Suprapubic skin (tissue), 4 donors: ENCODE measurements at regions not wholly inside any gene's neighbourhood (a gene's known extent, or its start where the extent isn't known, plus 50 kb on each side); places are given as distances from the start of the nearest gene placed in this dataset.
A peak's percentile ranks its signal among the peaks of the same experiment; 100 is the strongest.

ENCODE experiments used
- DNase-seq, 2 donors: peaks; one replicate each; pipeline ENCODE4 v3.0.0-alpha.2; 2019; ENCODE audit warnings: low spot score in 2 of 2
- H3K27ac ChIP-seq: fragments of 200-600 bp; sonication (generic); one replicate; pipeline ENCODE4 v1.5.1; 2019
- H3K27me3 ChIP-seq: fragments of 200-600 bp; sonication (generic); one replicate; pipeline ENCODE4 v1.5.1; 2019
- H3K36me3 ChIP-seq: fragments of 200-600 bp; sonication (generic); one replicate; pipeline ENCODE4 v1.5.1; 2019
- H3K4me1 ChIP-seq: fragments of 200-600 bp; sonication (generic); one replicate; pipeline ENCODE4 v1.5.1; 2019
- H3K4me3 ChIP-seq: fragments of 200-600 bp; sonication (generic); one replicate; pipeline ENCODE4 v1.5.1; 2019; ENCODE audit warnings: mild to moderate bottlenecking
- H3K9me3 ChIP-seq: fragments of 200-600 bp; sonication (generic); one replicate; pipeline ENCODE4 v1.5.1; 2019
- CTCF ChIP-seq, 2 donors: fragments of 200-600 bp in 1 of 2; fragments of 450-650 bp in 1 of 2; sonication (generic) in 1 of 2; IDR thresholded peaks; one replicate each; pipeline ENCODE4 v1.5.1; 2016 to 2019; ENCODE audit warnings: antibody characterized with exemption in 2 of 2, mild to moderate bottlenecking in 1 of 2, moderate library complexity in 1 of 2
- EP300 ChIP-seq: sonication (generic); formaldehyde crosslinking; IDR thresholded peaks from one replicate; pipeline ENCODE4 v1.6.1; 2017; ENCODE audit warnings: antibody characterized with exemption
- POLR2A ChIP-seq, 2 donors: fragments of 450-650 bp; IDR thresholded peaks; one replicate each; pipeline ENCODE4 v1.6.1; 2017; ENCODE audit warnings: antibody characterized with exemption in 2 of 2, mild to moderate bottlenecking in 2 of 2, moderate library complexity in 2 of 2
- POLR2AphosphoS5 ChIP-seq, 3 donors: sonication (generic); formaldehyde crosslinking; IDR thresholded peaks; one replicate each; pipeline ENCODE4 v1.6.1; 2017; ENCODE audit warnings: antibody characterized with exemption in 3 of 3
- WGBS: methylation state at CpG from one replicate; pipeline ENCODE4 v1.1.5; 2018; 5-methylcytosine and 5-hydroxymethylcytosine counted together

DNA sequence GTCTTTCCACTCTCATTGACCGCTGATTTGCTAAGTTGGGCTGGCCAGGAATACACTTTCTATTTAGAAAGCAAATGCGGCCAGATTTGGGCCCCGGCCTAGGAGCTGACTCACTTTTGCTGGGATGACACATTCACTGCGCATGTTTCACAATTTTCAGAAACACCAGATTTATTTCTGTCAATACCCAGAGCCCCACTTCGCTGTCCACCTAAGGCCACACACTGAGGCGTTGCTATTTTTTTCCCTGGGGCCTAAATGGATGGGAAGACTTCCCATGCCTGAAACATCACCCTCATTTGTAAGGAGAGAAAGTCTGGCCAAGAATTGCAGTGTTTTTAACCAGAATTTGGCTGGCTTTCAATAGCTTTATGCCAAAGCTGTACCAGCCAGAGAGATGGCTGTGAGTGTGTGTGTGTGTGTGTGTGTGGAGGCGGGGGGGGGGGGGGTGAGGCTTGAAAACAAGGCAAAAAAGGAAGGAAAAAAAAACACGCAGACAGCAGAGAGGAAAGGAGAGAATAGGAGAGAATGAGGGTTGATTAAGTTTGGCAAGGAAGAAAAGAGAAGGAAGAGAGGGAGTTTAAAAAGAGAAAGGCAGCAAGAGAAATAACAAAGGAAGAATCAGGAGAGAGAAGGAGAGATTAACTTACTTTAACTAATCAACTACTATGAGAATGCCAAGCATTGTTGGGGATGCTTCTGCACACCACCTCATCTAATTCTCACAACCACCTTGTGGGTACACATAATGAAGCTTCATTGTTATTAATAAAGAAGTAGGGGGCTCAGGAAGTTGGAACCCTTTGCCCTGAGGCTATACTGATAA lies 261.4 kb upstream of the KLF4 start:
- Histone ChIP-seq H3K27ac (peak overlapping the region; percentile 85), H3K9me3 (no peaks in the 10 kb centered on the region), H3K4me3 (no peak overlapping the region), H3K4me1 (peaks cover 44% of the 10 kb centered on the region), H3K27me3 (no peaks in the 10 kb centered on the region), H3K36me3 (no peaks in the 10 kb centered on the region)
- no peak for TF ChIP-seq CTCF (IDR thresholded peaks at IDR 0.05)
- TF ChIP-seq POLR2AphosphoS5 (IDR thresholded peaks at IDR 0.05), result peak in 2 of 3 donors; percentile 83 to 87
- WGBS, result 7% methylated on average over 8 of the region's 8 CpGs
- peak; percentile 92 to 94 for DNase-seq

DNA sequence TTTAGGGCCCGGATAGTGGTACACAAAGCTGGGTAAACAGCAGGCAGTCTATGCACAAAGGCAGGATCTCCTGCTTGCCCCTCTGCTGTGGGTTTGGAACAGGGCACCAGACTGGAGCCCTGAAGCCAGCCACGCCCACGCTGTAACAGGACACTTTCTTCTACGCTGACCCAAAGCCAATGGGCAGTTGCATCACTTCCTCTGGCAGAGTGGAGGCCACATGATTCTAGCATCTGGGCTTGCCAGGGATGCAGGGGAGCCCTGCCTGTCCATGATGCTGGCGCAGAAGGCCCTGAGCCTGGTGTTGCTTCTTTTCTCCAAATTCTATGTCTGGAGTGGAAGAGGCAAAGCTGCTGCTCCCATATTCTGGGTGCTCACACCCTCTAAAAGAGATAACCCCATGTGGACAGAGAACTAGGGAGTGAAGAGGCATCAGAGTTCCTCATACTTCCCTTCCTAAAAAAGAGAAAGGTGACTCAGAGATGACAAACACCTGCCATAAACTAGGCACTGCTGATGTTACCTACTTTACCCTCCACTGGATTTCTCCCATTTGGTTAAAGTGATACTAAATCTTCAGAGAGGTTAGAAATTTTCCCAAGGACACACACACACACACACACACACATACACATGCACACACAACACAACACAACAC lies 260.3 kb upstream of the KLF4 start:
- Histone ChIP-seq H3K27me3 (no peaks in the 10 kb centered on the region), H3K9me3 (no peaks in the 10 kb centered on the region), H3K4me1 (peaks cover 41% of the 10 kb centered on the region), H3K27ac (peak overlapping the region; percentile 85), H3K36me3 (no peaks in the 10 kb centered on the region), H3K4me3 (no peak overlapping the region)
- TF ChIP-seq POLR2A (IDR thresholded peaks at IDR 0.05) (no peak), CTCF (IDR thresholded peaks at IDR 0.05) (no peak), POLR2AphosphoS5 (IDR thresholded peaks at IDR 0.05) (peak; percentile 55 to 96 (median 94))
- WGBS, result 25% methylated on average over 5 of the region's 5 CpGs
- peak; percentile 96 for DNase-seq

- no peak for TF ChIP-seq POLR2AphosphoS5 (IDR thresholded peaks at IDR 0.05)
- TF ChIP-seq POLR2A (IDR thresholded peaks at IDR 0.05), result no peak
- no peak for TF ChIP-seq EP300
- TF ChIP-seq CTCF (IDR thresholded peaks at IDR 0.05), result no peak
- no peaks in the 10 kb centered on the region for H3K27me3 ChIP-seq
- no peak overlapping the region for H3K27ac ChIP-seq
- H3K4me3 ChIP-seq, result no peak overlapping the region
- H3K9me3 ChIP-seq, result no peaks in the 10 kb centered on the region
- no peaks in the 10 kb centered on the region for H3K36me3 ChIP-seq
- WGBS, result 88% methylated on average over 2 of the region's 2 CpGs
- H3K4me1 ChIP-seq, result peaks cover 29% of the 10 kb centered on the region
- DNase-seq, result no peak
These were observed 255.3 kb upstream of the KLF4 start for GRCh38 chr9:107744873-107745272.

DNA sequence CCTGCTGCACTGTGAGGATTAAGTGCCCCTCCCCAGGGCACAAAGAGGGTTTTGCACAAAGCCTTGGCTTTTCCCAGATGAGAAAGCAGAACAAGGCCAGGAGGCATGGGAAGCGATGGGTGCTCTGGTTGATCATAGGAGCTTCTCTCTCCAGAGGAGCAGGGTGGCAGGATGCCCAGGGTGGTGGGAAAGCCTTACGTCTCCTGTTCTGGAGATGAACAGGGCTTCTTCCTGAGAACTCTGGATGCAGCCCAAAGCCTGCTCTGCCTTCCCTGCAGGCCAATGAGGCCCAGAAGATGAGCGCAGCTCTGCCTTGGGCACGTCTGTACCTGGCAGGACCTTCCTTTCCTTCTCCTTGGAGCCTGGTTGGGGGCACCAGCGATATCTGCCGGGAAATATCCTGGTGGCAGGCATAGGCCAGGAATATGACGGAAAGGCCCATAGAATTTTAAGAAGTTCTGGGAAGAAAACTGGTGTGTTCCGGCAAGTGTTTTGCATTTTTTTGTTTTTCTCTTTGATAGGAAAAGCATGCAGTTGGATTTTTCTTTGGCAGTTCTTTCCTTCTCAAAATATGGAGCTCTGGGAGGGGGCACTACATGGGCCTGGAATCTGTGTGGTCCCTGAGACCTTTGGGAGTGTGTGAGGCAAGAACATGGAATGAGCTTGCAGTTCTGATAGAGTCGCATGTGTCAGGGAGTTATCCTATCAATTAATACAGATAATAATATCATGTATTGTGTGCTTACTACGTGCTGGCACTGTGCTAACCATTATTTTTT lies 253.2 kb upstream of the KLF4 start:
- no peaks in the 10 kb centered on the region for H3K27me3 ChIP-seq
- WGBS, result 59% methylated on average over 9 of the region's 10 CpGs
- no peaks in the 10 kb centered on the region for H3K9me3 ChIP-seq
- DNase-seq, result no peak
- H3K4me1 ChIP-seq, result peaks cover 37% of the 10 kb centered on the region
- H3K4me3 ChIP-seq, result no peak overlapping the region
- no peaks in the 10 kb centered on the region for H3K36me3 ChIP-seq
- H3K27ac ChIP-seq, result no peak overlapping the region
- no peak for TF ChIP-seq EP300
- TF ChIP-seq POLR2A (IDR thresholded peaks at IDR 0.05), result no peak
- no peak for TF ChIP-seq POLR2AphosphoS5 (IDR thresholded peaks at IDR 0.05)
- TF ChIP-seq CTCF (IDR thresholded peaks at IDR 0.05), result no peak
